GM19351 (cell line): ENCODE measurements at regions not wholly inside any gene's neighbourhood (a gene's known extent, or its start where the extent isn't known, plus 50 kb on each side); places are given as distances from the start of the nearest gene placed in this dataset.
"Not testable (repeated sequence)": the region's sequence is repeated elsewhere in the genome, so short reads cannot be mapped to it uniquely, and the experiment has no call there.

Experiments used
- ATAC-seq: cut with Tn5 transposase; IDR thresholded peaks from one replicate; pipeline ENCODE4 v1.9.1; 2021; ENCODE audit warnings: mild to moderate bottlenecking, moderate library complexity; ENCODE audit not compliant: unreplicated experiment

GRCh38 chr3:157589211-157589610 is 86.0 kb upstream of the VEPH1 start:
- ATAC-seq = no peak

GRCh38 chr3:157588386-157589060 is 85.3 kb upstream of the VEPH1 start:
- ATAC-seq = no peak

- ATAC-seq = no peak
Observed at GRCh38 chr3:157586293-157586692, 83.1 kb upstream of the VEPH1 start.

GRCh38 chr3:157585386-157585785 is 82.2 kb upstream of the VEPH1 start:
- ATAC-seq = no peak

GRCh38 chr3:157582637-157582973 is 79.4 kb upstream of the VEPH1 start:
- ATAC-seq = no peak

- ATAC-seq = not testable (repeated sequence)
Observed at GRCh38 chr3:157581956-157582636, 78.9 kb upstream of the VEPH1 start.

- ATAC-seq = no peak
Observed at GRCh38 chr3:157581371-157581770, 78.2 kb upstream of the VEPH1 start.

GRCh38 chr3:157578181-157578580 is 75.0 kb upstream of the VEPH1 start:
- no peak for ATAC-seq

- no peak for ATAC-seq
Observed at GRCh38 chr3:157574531-157574930, 71.3 kb upstream of the VEPH1 start.

- no peak for ATAC-seq
Observed at GRCh38 chr3:157573780-157574378, 70.7 kb upstream of the VEPH1 start.

- ATAC-seq = no peak
Observed at GRCh38 chr3:157573281-157573680, 70.1 kb upstream of the VEPH1 start.

- ATAC-seq = peak; percentile 66
Observed at GRCh38 chr3:157572559-157573270, 69.5 kb upstream of the VEPH1 start.

GRCh38 chr3:157566596-157566995 is 63.4 kb upstream of the VEPH1 start:
- no peak for ATAC-seq

GRCh38 chr3:157559401-157559800 is 56.2 kb upstream of the VEPH1 start:
- no peak for ATAC-seq
